ENCODE measurements at regions not wholly inside any gene's neighbourhood (a gene's known extent, or its start where the extent isn't known, plus 50 kb on each side); places are given as distances from the start of the nearest gene placed in this dataset.

- Mint-ChIP-seq H3K9me3 (peaks cover 0 to 21% (median 0%) of the 10 kb centered on the region in 5 donors), H3K4me1 (no peaks in the 10 kb centered on the region), H3K27me3 (no peaks in the 10 kb centered on the region), H3K27ac (no peak overlapping the region), H3K36me3 (no peaks in the 10 kb centered on the region), H3K4me3 (no peak overlapping the region)
- Histone ChIP-seq H3K36me3 (ENCODE audit: insufficient read depth, low read length) (no peaks in the 10 kb centered on the region), H3K9me3 (ENCODE audit: low read length) (no peaks in the 10 kb centered on the region), H3K27me3 (ENCODE audit: insufficient read depth, low read length, poor library complexity, severe bottlenecking) (no peaks in the 10 kb centered on the region), H3K4me3 (ENCODE audit: low read length) (no peak overlapping the region), H3K27ac (ENCODE audit: low read depth, low read length) (no peak overlapping the region), H3K4me1 (ENCODE audit: insufficient read depth, low read length) (no peaks in the 10 kb centered on the region)
- ChIA-PET CTCF (no interaction called here), POLR2A (no interaction called here)
- no peak for DNase-seq
Observed at GRCh38 chr2:193738892-193739291, 1544.2 kb upstream of the TMEFF2 start.

GRCh38 chr2:193712912-193713311 is 1518.2 kb upstream of the TMEFF2 start:
- ChIA-PET CTCF (no interaction called here), POLR2A (no interaction called here)
- H3K36me3 Mint-ChIP-seq = no peaks in the 10 kb centered on the region
- H3K27me3 Mint-ChIP-seq = no peaks in the 10 kb centered on the region
- no peak overlapping the region for H3K4me3 ChIP-seq (ENCODE audit: low read length)
- H3K4me1 Mint-ChIP-seq = no peaks in the 10 kb centered on the region
- no peak for DNase-seq
- peaks cover 0 to 9% (median 2%) of the 10 kb centered on the region in 5 donors for H3K9me3 Mint-ChIP-seq
- H3K27me3 ChIP-seq (ENCODE audit: insufficient read depth, low read length, poor library complexity, severe bottlenecking) = no peaks in the 10 kb centered on the region
- H3K9me3 ChIP-seq (ENCODE audit: low read length) = no peaks in the 10 kb centered on the region
- no peak overlapping the region for H3K27ac ChIP-seq (ENCODE audit: low read depth, low read length)
- no peak overlapping the region for H3K27ac Mint-ChIP-seq
- H3K4me3 Mint-ChIP-seq = no peak overlapping the region
- H3K36me3 ChIP-seq (ENCODE audit: insufficient read depth, low read length) = no peaks in the 10 kb centered on the region
- H3K4me1 ChIP-seq (ENCODE audit: insufficient read depth, low read length) = no peaks in the 10 kb centered on the region

GRCh38 chr2:193703411-193703810 is 1508.7 kb upstream of the TMEFF2 start:
- no peak overlapping the region for H3K4me3 Mint-ChIP-seq
- CTCF ChIA-PET = no interaction called here
- H3K27me3 ChIP-seq (ENCODE audit: insufficient read depth, low read length, poor library complexity, severe bottlenecking) = no peaks in the 10 kb centered on the region

GRCh38 chr2:193701484-193701883 is 1506.8 kb upstream of the TMEFF2 start:
- Histone ChIP-seq H3K27me3 (ENCODE audit: insufficient read depth, low read length, poor library complexity, severe bottlenecking) (no peaks in the 10 kb centered on the region), H3K4me1 (ENCODE audit: insufficient read depth, low read length) (no peaks in the 10 kb centered on the region), H3K9me3 (ENCODE audit: low read length) (no peaks in the 10 kb centered on the region), H3K4me3 (ENCODE audit: low read length) (no peak overlapping the region), H3K36me3 (ENCODE audit: insufficient read depth, low read length) (no peaks in the 10 kb centered on the region), H3K27ac (ENCODE audit: low read depth, low read length) (no peak overlapping the region)
- peak in 1 of 5 donors; percentile 2 for DNase-seq
- H3K4me3 Mint-ChIP-seq = peak overlapping the region in 1 of 7 donors; percentile 26
- peaks cover 0 to 1% of the 10 kb centered on the region in 2 donors for H3K27me3 Mint-ChIP-seq
- peak overlapping the region in 1 of 8 donors; percentile 24 for H3K27ac Mint-ChIP-seq
- H3K4me1 Mint-ChIP-seq = no peaks in the 10 kb centered on the region
- POLR2A ChIA-PET = no interaction called here
- peaks cover 0 to 7% (median 0%) of the 10 kb centered on the region in 5 donors for H3K9me3 Mint-ChIP-seq
- CTCF ChIA-PET = no interaction called here
- H3K36me3 Mint-ChIP-seq = no peaks in the 10 kb centered on the region

More at GRCh38 chr2:193703411-193703810, 1508.7 kb upstream of the TMEFF2 start:
- no peak for DNase-seq
- Histone ChIP-seq H3K36me3 (ENCODE audit: insufficient read depth, low read length) (no peaks in the 10 kb centered on the region), H3K4me1 (ENCODE audit: insufficient read depth, low read length) (no peaks in the 10 kb centered on the region), H3K27ac (ENCODE audit: low read depth, low read length) (no peak overlapping the region), H3K4me3 (ENCODE audit: low read length) (no peak overlapping the region), H3K9me3 (ENCODE audit: low read length) (no peaks in the 10 kb centered on the region)
- Mint-ChIP-seq H3K27ac (no peak overlapping the region), H3K36me3 (no peaks in the 10 kb centered on the region), H3K9me3 (peaks cover 0 to 7% (median 0%) of the 10 kb centered on the region in 5 donors), H3K4me1 (no peaks in the 10 kb centered on the region), H3K27me3 (peaks cover 0 to 1% of the 10 kb centered on the region in 2 donors)
- POLR2A ChIA-PET = no interaction called here

GRCh38 chr2:193695367-193695766 is 1500.6 kb upstream of the TMEFF2 start:
- Mint-ChIP-seq H3K9me3 (peaks cover 0 to 7% (median 0%) of the 10 kb centered on the region in 5 donors), H3K36me3 (no peaks in the 10 kb centered on the region), H3K4me3 (no peak overlapping the region), H3K27ac (no peak overlapping the region), H3K27me3 (no peaks in the 10 kb centered on the region), H3K4me1 (no peaks in the 10 kb centered on the region)
- H3K27me3 ChIP-seq (ENCODE audit: insufficient read depth, low read length, poor library complexity, severe bottlenecking) = no peaks in the 10 kb centered on the region
- no peaks in the 10 kb centered on the region for H3K36me3 ChIP-seq (ENCODE audit: insufficient read depth, low read length)
- no peaks in the 10 kb centered on the region for H3K9me3 ChIP-seq (ENCODE audit: low read length)
- ChIA-PET POLR2A (no interaction called here), CTCF (no interaction called here)
- DNase-seq = no peak
- H3K4me1 ChIP-seq (ENCODE audit: insufficient read depth, low read length) = no peaks in the 10 kb centered on the region
- no peak overlapping the region for H3K27ac ChIP-seq (ENCODE audit: low read depth, low read length)
- no peak overlapping the region for H3K4me3 ChIP-seq (ENCODE audit: low read length)

GRCh38 chr2:193693758-193694157 is 1499.0 kb upstream of the TMEFF2 start:
- H3K4me1 Mint-ChIP-seq = no peaks in the 10 kb centered on the region
- no peaks in the 10 kb centered on the region for H3K36me3 ChIP-seq (ENCODE audit: insufficient read depth, low read length)
- no peak overlapping the region for H3K4me3 ChIP-seq (ENCODE audit: low read length)
- no peaks in the 10 kb centered on the region for H3K27me3 ChIP-seq (ENCODE audit: insufficient read depth, low read length, poor library complexity, severe bottlenecking)
- no peak for DNase-seq
- H3K9me3 Mint-ChIP-seq = peaks cover 0 to 2% (median 0%) of the 10 kb centered on the region in 5 donors
- ChIA-PET POLR2A (no interaction called here), CTCF (no interaction called here)
- H3K27ac Mint-ChIP-seq = no peak overlapping the region
- H3K4me3 Mint-ChIP-seq = no peak overlapping the region
- no peaks in the 10 kb centered on the region for H3K36me3 Mint-ChIP-seq
- no peak overlapping the region for H3K27ac ChIP-seq (ENCODE audit: low read depth, low read length)
- no peaks in the 10 kb centered on the region for H3K9me3 ChIP-seq (ENCODE audit: low read length)
- H3K4me1 ChIP-seq (ENCODE audit: insufficient read depth, low read length) = no peaks in the 10 kb centered on the region
- no peaks in the 10 kb centered on the region for H3K27me3 Mint-ChIP-seq

GRCh38 chr2:193690572-193690971 is 1495.8 kb upstream of the TMEFF2 start:
- DNase-seq = no peak
- CTCF ChIA-PET = no interaction called here
- no peaks in the 10 kb centered on the region for H3K4me1 Mint-ChIP-seq

GRCh38 chr2:193687195-193687594 is 1492.5 kb upstream of the TMEFF2 start:
- no peak overlapping the region for H3K27ac Mint-ChIP-seq
- POLR2A ChIA-PET = no interaction called here
- no peak for DNase-seq
- no peaks in the 10 kb centered on the region for H3K36me3 Mint-ChIP-seq
- no peaks in the 10 kb centered on the region for H3K9me3 ChIP-seq (ENCODE audit: low read length)
- H3K4me1 ChIP-seq (ENCODE audit: insufficient read depth, low read length) = no peaks in the 10 kb centered on the region
- H3K36me3 ChIP-seq (ENCODE audit: insufficient read depth, low read length) = no peaks in the 10 kb centered on the region
- no peak overlapping the region for H3K4me3 Mint-ChIP-seq
- no peaks in the 10 kb centered on the region for H3K4me1 Mint-ChIP-seq
- peaks cover 0 to 4% (median 3%) of the 10 kb centered on the region in 5 donors for H3K9me3 Mint-ChIP-seq
- no peak overlapping the region for H3K4me3 ChIP-seq (ENCODE audit: low read length)
- no peaks in the 10 kb centered on the region for H3K27me3 Mint-ChIP-seq
- CTCF ChIA-PET = no interaction called here
- no peak overlapping the region for H3K27ac ChIP-seq (ENCODE audit: low read depth, low read length)
- no peaks in the 10 kb centered on the region for H3K27me3 ChIP-seq (ENCODE audit: insufficient read depth, low read length, poor library complexity, severe bottlenecking)

More at GRCh38 chr2:193690572-193690971, 1495.8 kb upstream of the TMEFF2 start:
- Mint-ChIP-seq H3K36me3 (no peaks in the 10 kb centered on the region), H3K4me3 (no peak overlapping the region), H3K27ac (no peak overlapping the region), H3K27me3 (no peaks in the 10 kb centered on the region), H3K9me3 (peaks cover 0 to 2% (median 0%) of the 10 kb centered on the region in 5 donors)
- H3K36me3 ChIP-seq (ENCODE audit: insufficient read depth, low read length) = no peaks in the 10 kb centered on the region
- H3K4me1 ChIP-seq (ENCODE audit: insufficient read depth, low read length) = no peaks in the 10 kb centered on the region
- no peaks in the 10 kb centered on the region for H3K9me3 ChIP-seq (ENCODE audit: low read length)
- POLR2A ChIA-PET = no interaction called here
- no peaks in the 10 kb centered on the region for H3K27me3 ChIP-seq (ENCODE audit: insufficient read depth, low read length, poor library complexity, severe bottlenecking)
- H3K4me3 ChIP-seq (ENCODE audit: low read length) = no peak overlapping the region
- H3K27ac ChIP-seq (ENCODE audit: low read depth, low read length) = no peak overlapping the region

- peaks cover 0 to 9% (median 2%) of the 10 kb centered on the region in 5 donors for H3K9me3 Mint-ChIP-seq
- no peak for DNase-seq
- CTCF ChIA-PET = no interaction called here
- no peaks in the 10 kb centered on the region for H3K27me3 Mint-ChIP-seq
- no peaks in the 10 kb centered on the region for H3K9me3 ChIP-seq (ENCODE audit: low read length)
- POLR2A ChIA-PET = no interaction called here
- no peak overlapping the region for H3K4me3 ChIP-seq (ENCODE audit: low read length)
- no peaks in the 10 kb centered on the region for H3K36me3 ChIP-seq (ENCODE audit: insufficient read depth, low read length)
- H3K27me3 ChIP-seq (ENCODE audit: insufficient read depth, low read length, poor library complexity, severe bottlenecking) = no peaks in the 10 kb centered on the region
- H3K4me3 Mint-ChIP-seq = no peak overlapping the region
- no peaks in the 10 kb centered on the region for H3K4me1 Mint-ChIP-seq
- no peak overlapping the region for H3K27ac ChIP-seq (ENCODE audit: low read depth, low read length)
- H3K4me1 ChIP-seq (ENCODE audit: insufficient read depth, low read length) = no peaks in the 10 kb centered on the region
- no peak overlapping the region for H3K27ac Mint-ChIP-seq
- no peaks in the 10 kb centered on the region for H3K36me3 Mint-ChIP-seq
Observed at GRCh38 chr2:193679847-193680246, 1485.1 kb upstream of the TMEFF2 start.
